GM21360 (cell line): ENCODE measurements at regions not wholly inside any gene's neighbourhood (a gene's known extent, or its start where the extent isn't known, plus 50 kb on each side); places are given as distances from the start of the nearest gene placed in this dataset.
"Not testable (repeated sequence)": the region's sequence is repeated elsewhere in the genome, so short reads cannot be mapped to it uniquely, and the experiment has no call there.

ENCODE experiments used
- ATAC-seq: cut with Tn5 transposase; IDR thresholded peaks from one replicate; pipeline ENCODE4 v1.9.1; 2021; ENCODE audit warnings: mild to moderate bottlenecking, moderate library complexity; ENCODE audit not compliant: unreplicated experiment

GRCh38 chr10:124172181-124172916, 79.0 kb upstream of the CHST15 start:
- no peak for ATAC-seq

GRCh38 chr10:124171561-124171960, 78.2 kb upstream of the CHST15 start:
- ATAC-seq = no peak

- no peak for ATAC-seq
Measured at GRCh38 chr10:124170631-124171030, 77.2 kb upstream of the CHST15 start.

GRCh38 chr10:124168991-124169802, 75.8 kb upstream of the CHST15 start:
- ATAC-seq = no peak

GRCh38 chr10:124168581-124168980, 75.2 kb upstream of the CHST15 start:
- no peak for ATAC-seq

GRCh38 chr10:124167925-124168324, 74.5 kb upstream of the CHST15 start:
- not testable (repeated sequence) for ATAC-seq

- ATAC-seq = no peak
Measured at GRCh38 chr10:124166431-124167125, 73.2 kb upstream of the CHST15 start.

GRCh38 chr10:124165827-124166226, 72.4 kb upstream of the CHST15 start:
- ATAC-seq = no peak

- ATAC-seq = no peak
Measured at GRCh38 chr10:124165311-124165710, 71.9 kb upstream of the CHST15 start.

GRCh38 chr10:124164264-124164663, 70.9 kb upstream of the CHST15 start:
- ATAC-seq = no peak

GRCh38 chr10:124162774-124163354, 69.5 kb upstream of the CHST15 start:
- no peak for ATAC-seq

GRCh38 chr10:124162136-124162535, 68.7 kb upstream of the CHST15 start:
- no peak for ATAC-seq

- ATAC-seq = no peak
Measured at GRCh38 chr10:124161601-124162000, 68.2 kb upstream of the CHST15 start.

GRCh38 chr10:124160943-124161582, 67.7 kb upstream of the CHST15 start:
- ATAC-seq = no peak

- no peak for ATAC-seq
Measured at GRCh38 chr10:124160176-124160575, 66.8 kb upstream of the CHST15 start.

- no peak for ATAC-seq
Measured at GRCh38 chr10:124159153-124159552, 65.8 kb upstream of the CHST15 start.

GRCh38 chr10:124158592-124158991, 65.2 kb upstream of the CHST15 start:
- ATAC-seq = no peak

GRCh38 chr10:124157271-124157681, 63.9 kb upstream of the CHST15 start:
- ATAC-seq = no peak

- no peak for ATAC-seq
Measured at GRCh38 chr10:124156524-124157260, 63.3 kb upstream of the CHST15 start.

GRCh38 chr10:124155781-124156435, 62.5 kb upstream of the CHST15 start:
- no peak for ATAC-seq
